NCI-H748 (cell line): ENCODE measurements at regions not wholly inside any gene's neighbourhood (a gene's known extent, or its start where the extent isn't known, plus 50 kb on each side); places are given as distances from the start of the nearest gene placed in this dataset.

Source experiments
- DNase-seq: peaks from one replicate; lab custom pipeline; 2025; ENCODE audit not compliant: unreplicated experiment; lab: John Stamatoyannopoulos, UW

GRCh38 chr1:115233598-115233997 is 104.5 kb downstream of the NGF start:
- peak; percentile 6 for DNase-seq

GRCh38 chr1:115230281-115230680 is 107.8 kb downstream of the NGF start:
- peak; percentile 64 for DNase-seq

GRCh38 chr1:115229016-115229415 is 109.0 kb downstream of the NGF start:
- DNase-seq, result peak; percentile 44

- DNase-seq, result no peak
These were observed 109.9 kb downstream of the NGF start for GRCh38 chr1:115228191-115228590.

GRCh38 chr1:115227346-115228082 is 110.5 kb downstream of the NGF start:
- no peak for DNase-seq

- DNase-seq, result no peak
These were observed 111.9 kb downstream of the NGF start for GRCh38 chr1:115225993-115226685.

- DNase-seq, result no peak
These were observed 113.4 kb downstream of the NGF start for GRCh38 chr1:115224636-115225035.

GRCh38 chr1:115222616-115223402 is 115.2 kb downstream of the NGF start:
- DNase-seq, result no peak

GRCh38 chr1:115220340-115221270 is 117.4 kb downstream of the NGF start:
- no peak for DNase-seq

GRCh38 chr1:115219927-115220326 is 118.1 kb downstream of the NGF start:
- no peak for DNase-seq

- no peak for DNase-seq
These were observed 119.3 kb downstream of the NGF start for GRCh38 chr1:115218699-115219098.

GRCh38 chr1:115218034-115218405 is 120.0 kb downstream of the NGF start:
- no peak for DNase-seq

GRCh38 chr1:115217150-115218033 is 120.7 kb downstream of the NGF start:
- DNase-seq, result no peak

- DNase-seq, result no peak
These were observed 122.1 kb downstream of the NGF start for GRCh38 chr1:115215703-115216521.

GRCh38 chr1:115215110-115215509 is 122.9 kb downstream of the NGF start:
- DNase-seq, result no peak

- no peak for DNase-seq
These were observed 124.0 kb downstream of the NGF start for GRCh38 chr1:115214098-115214497.

- no peak for DNase-seq
These were observed 123.8 kb upstream of the TSPAN2 start for GRCh38 chr1:115213130-115213529.

GRCh38 chr1:115211071-115211745 is 121.9 kb upstream of the TSPAN2 start:
- no peak for DNase-seq
